Ishikawa (cell line): ENCODE measurements at regions not wholly inside any gene's neighbourhood (a gene's known extent, or its start where the extent isn't known, plus 50 kb on each side); places are given as distances from the start of the nearest gene placed in this dataset.

Experiments used
- CREB1 ChIP-seq: IDR thresholded peaks from 2 replicates; pipeline ENCODE4 v1.6.1; 2012; ENCODE audit warnings: low read depth
- EGR1 ChIP-seq: IDR thresholded peaks from 2 replicates; pipeline ENCODE4 v1.6.1; 2012
- EP300 ChIP-seq: IDR thresholded peaks from 2 replicates; pipeline ENCODE4 v1.6.1; 2012; ENCODE audit warnings: borderline replicate concordance
- FOXM1 ChIP-seq: IDR thresholded peaks from 2 replicates; pipeline ENCODE4 v1.6.1; 2012; ENCODE audit warnings: low read depth, borderline replicate concordance
- NFIC ChIP-seq: IDR thresholded peaks from 2 replicates; pipeline ENCODE4 v1.6.1; 2012
- RAD21 ChIP-seq: IDR thresholded peaks from 2 replicates; pipeline ENCODE4 v1.6.1; 2012; ENCODE audit warnings: low read depth
- TAF1 ChIP-seq: IDR thresholded peaks from 2 replicates; pipeline ENCODE4 v1.6.1; 2012; ENCODE audit warnings: low read depth, mild to moderate bottlenecking
- TEAD4 ChIP-seq: IDR thresholded peaks from 2 replicates; pipeline ENCODE4 v1.6.1; 2012
- YY1 ChIP-seq: IDR thresholded peaks from 2 replicates; pipeline ENCODE4 v1.6.1; 2012; ENCODE audit warnings: low read depth
- ZBTB7A ChIP-seq: IDR thresholded peaks from 2 replicates; pipeline ENCODE4 v1.6.1; 2012; ENCODE audit warnings: low read depth
- TF ChIP-seq, protein P1 (sequence below): IDR thresholded peaks from 2 replicates; pipeline ENCODE4 v1.6.1; 2012
- TF ChIP-seq, protein P2 (sequence below): IDR thresholded peaks from 2 replicates; pipeline ENCODE4 v1.6.1; 2012; ENCODE audit warnings: low read depth, mild to moderate bottlenecking
- TF ChIP-seq, protein P3 (sequence below): IDR thresholded peaks from 2 replicates; pipeline ENCODE4 v1.6.1; 2012

DNA sequence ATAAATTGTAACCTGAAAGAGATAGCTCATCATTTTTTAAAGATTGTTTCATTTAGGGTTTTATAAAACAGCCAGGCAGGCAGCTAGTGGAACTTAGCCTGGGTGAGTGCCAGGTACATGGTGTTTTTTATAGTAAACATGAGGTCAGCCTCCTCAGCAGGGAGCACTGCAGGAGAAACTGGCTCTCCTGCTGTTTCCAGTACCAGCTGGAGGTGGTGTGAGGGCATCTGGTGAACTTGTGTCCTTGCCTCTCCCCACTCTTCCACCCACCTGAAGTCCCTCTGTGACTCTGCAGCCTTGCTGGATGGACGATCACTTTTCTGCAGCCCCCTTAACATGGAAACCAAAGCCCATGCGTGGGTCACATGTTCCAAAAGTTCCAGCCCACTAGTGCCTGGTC is 128.4 kb downstream of the FAM174B start:
- 0 out of 2 replicates have a peak, but pooled peaks have one; percentile 1 for TF ChIP-seq RAD21
- no peak for TF ChIP-seq FOXM1
- peak; percentile 88 for TF ChIP-seq NFIC
- peak; percentile 74 for TF ChIP-seq EP300
- TF ChIP-seq TAF1: no peak
- TF ChIP-seq, protein P1, sequence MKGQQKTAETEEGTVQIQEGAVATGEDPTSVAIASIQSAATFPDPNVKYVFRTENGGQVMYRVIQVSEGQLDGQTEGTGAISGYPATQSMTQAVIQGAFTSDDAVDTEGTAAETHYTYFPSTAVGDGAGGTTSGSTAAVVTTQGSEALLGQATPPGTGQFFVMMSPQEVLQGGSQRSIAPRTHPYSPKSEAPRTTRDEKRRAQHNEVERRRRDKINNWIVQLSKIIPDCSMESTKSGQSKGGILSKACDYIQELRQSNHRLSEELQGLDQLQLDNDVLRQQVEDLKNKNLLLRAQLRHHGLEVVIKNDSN: no peak
- 0 out of 2 replicates have a peak, but pooled peaks have one; percentile 14 for TF ChIP-seq EGR1
- TF ChIP-seq YY1: no peak
- no peak for TF ChIP-seq CREB1
- TF ChIP-seq TEAD4: peak; percentile 48; the same call in 1 of the 2 replicates
- TF ChIP-seq, protein P2, sequence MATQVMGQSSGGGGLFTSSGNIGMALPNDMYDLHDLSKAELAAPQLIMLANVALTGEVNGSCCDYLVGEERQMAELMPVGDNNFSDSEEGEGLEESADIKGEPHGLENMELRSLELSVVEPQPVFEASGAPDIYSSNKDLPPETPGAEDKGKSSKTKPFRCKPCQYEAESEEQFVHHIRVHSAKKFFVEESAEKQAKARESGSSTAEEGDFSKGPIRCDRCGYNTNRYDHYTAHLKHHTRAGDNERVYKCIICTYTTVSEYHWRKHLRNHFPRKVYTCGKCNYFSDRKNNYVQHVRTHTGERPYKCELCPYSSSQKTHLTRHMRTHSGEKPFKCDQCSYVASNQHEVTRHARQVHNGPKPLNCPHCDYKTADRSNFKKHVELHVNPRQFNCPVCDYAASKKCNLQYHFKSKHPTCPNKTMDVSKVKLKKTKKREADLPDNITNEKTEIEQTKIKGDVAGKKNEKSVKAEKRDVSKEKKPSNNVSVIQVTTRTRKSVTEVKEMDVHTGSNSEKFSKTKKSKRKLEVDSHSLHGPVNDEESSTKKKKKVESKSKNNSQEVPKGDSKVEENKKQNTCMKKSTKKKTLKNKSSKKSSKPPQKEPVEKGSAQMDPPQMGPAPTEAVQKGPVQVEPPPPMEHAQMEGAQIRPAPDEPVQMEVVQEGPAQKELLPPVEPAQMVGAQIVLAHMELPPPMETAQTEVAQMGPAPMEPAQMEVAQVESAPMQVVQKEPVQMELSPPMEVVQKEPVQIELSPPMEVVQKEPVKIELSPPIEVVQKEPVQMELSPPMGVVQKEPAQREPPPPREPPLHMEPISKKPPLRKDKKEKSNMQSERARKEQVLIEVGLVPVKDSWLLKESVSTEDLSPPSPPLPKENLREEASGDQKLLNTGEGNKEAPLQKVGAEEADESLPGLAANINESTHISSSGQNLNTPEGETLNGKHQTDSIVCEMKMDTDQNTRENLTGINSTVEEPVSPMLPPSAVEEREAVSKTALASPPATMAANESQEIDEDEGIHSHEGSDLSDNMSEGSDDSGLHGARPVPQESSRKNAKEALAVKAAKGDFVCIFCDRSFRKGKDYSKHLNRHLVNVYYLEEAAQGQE: no peak
- no peak for TF ChIP-seq ZBTB7A
- TF ChIP-seq, protein P3, sequence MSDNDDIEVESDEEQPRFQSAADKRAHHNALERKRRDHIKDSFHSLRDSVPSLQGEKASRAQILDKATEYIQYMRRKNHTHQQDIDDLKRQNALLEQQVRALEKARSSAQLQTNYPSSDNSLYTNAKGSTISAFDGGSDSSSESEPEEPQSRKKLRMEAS: no peak
